PC-9 (cell line): ENCODE measurements at regions not wholly inside any gene's neighbourhood (a gene's known extent, or its start where the extent isn't known, plus 50 kb on each side); places are given as distances from the start of the nearest gene placed in this dataset.

Experiments used
- BruUV-seq: library from RNA; stranded (reverse); fragments of 400-500 nt; replicated peaks from 2 replicates; lab custom pipeline; 2021; lab: Mats Ljungman, UMichigan
- CTCF ChIA-PET: fragments of 300-600 bp; sonication (Branson Sonifier 250); formaldehyde crosslinking; loops from one replicate; lab custom pipeline; 2022; ENCODE audit warnings: antibody characterized with exemption; lab: Charles Lee
- POLR2A ChIA-PET: fragments of 300-600 bp; sonication (Branson Sonifier 250); formaldehyde crosslinking; loops from one replicate; lab custom pipeline; 2022; ENCODE audit warnings: antibody characterized with exemption; ENCODE audit not compliant: unreplicated experiment; lab: Charles Lee
- DNase-seq, 2 experiments: peaks; one replicate each; pipeline versions ENCODE4 v3.0.0 to v3.0.0-alpha.2; 2015 to 2022; ENCODE audit warnings: mixed read lengths in 1 of 2
- H2AFZ ChIP-seq: fragments of 200-600 bp; sonication (generic); 2 replicates; pipeline ENCODE4 v1.8.1; 2017; ENCODE audit warnings: antibody characterized with exemption
- H3F3A ChIP-seq: fragments of 200-600 bp; sonication (generic); 2 replicates; pipeline ENCODE4 v1.8.1; 2017; ENCODE audit warnings: antibody characterized with exemption, mild to moderate bottlenecking, low read depth; ENCODE audit not compliant: insufficient read depth
- H3K27ac ChIP-seq: fragments of 200-600 bp; sonication (generic); 2 replicates; pipeline ENCODE4 v1.6.1; 2016; ENCODE audit warnings: mixed run types
- H3K27me3 ChIP-seq: fragments of 200-600 bp; sonication (generic); 2 replicates; pipeline ENCODE4 v1.6.1; 2016; ENCODE audit warnings: low read depth, mixed run types; ENCODE audit not compliant: insufficient read depth
- H3K36me3 ChIP-seq: fragments of 200-600 bp; sonication (generic); 2 replicates; pipeline ENCODE4 v1.6.1; 2016; ENCODE audit warnings: low read depth, mixed run types
- H3K4me1 ChIP-seq: fragments of 200-600 bp; sonication (generic); replicated peaks from 2 replicates; pipeline ENCODE4 v1.6.1; 2016; ENCODE audit warnings: mixed run types; ENCODE audit not compliant: insufficient read depth
- H3K4me2 ChIP-seq: fragments of 200-600 bp; sonication (generic); 2 replicates; pipeline ENCODE4 v1.6.1; 2017; ENCODE audit warnings: mixed run types
- H3K4me3 ChIP-seq: fragments of 200-600 bp; sonication (generic); 2 replicates; pipeline ENCODE4 v1.6.1; 2016; ENCODE audit warnings: mixed run types
- H3K79me2 ChIP-seq: fragments of 200-600 bp; sonication (generic); 2 replicates; pipeline ENCODE4 v1.6.1; 2017; ENCODE audit warnings: low read depth, mixed run types
- H3K9me2 ChIP-seq: fragments of 200-600 bp; sonication (generic); 2 replicates; pipeline ENCODE4 v1.8.1; 2017; ENCODE audit warnings: mild to moderate bottlenecking; ENCODE audit not compliant: insufficient read depth
- H3K9me3 ChIP-seq: fragments of 200-600 bp; sonication (generic); 2 replicates; pipeline ENCODE4 v1.8.1; 2016; ENCODE audit warnings: low read depth; ENCODE audit not compliant: insufficient read depth
- H4K20me1 ChIP-seq: fragments of 200-600 bp; sonication (generic); 2 replicates; pipeline ENCODE4 v1.8.1; 2017; ENCODE audit not compliant: insufficient read depth
- EZH2 ChIP-seq: fragments of 200-600 bp; sonication (generic); IDR thresholded peaks from 2 replicates; pipeline ENCODE4 v1.8.0; 2017; ENCODE audit warnings: antibody characterized with exemption, low read depth
- intact Hi-C: fragments of 100-400 bp; cut with micrococcal nuclease; formaldehyde crosslinking; loops from one replicate; pipeline ENCODE4 v1.10.0; 2022; ENCODE audit not compliant: unreplicated experiment
- TF ChIP-seq, protein P1 (sequence below): fragments of 200-600 bp; sonication (generic); conservative IDR thresholded peaks from 2 replicates; pipeline ENCODE4 v1.6.1; 2017; ENCODE audit warnings: mixed run types, antibody characterized with exemption, mild to moderate bottlenecking, moderate library complexity

DNA sequence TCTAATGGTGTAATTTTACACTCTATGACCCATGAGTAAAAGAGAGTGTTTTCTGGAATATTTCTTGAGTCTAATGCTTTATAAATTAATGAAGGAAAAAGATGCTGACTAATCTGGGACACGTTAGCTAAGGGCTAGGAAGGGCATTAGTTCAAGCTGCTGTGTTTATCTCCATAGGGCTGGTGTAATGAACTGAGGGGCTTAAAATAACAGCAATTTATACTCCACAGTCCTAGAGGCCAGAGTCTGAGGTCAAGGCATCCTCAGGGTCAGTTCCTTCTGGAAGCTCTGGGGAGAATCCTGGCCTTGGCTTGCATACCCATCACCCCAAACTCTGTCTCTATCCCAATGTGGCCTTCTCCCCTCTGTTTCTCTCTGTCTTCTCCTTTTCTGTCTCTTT lies 105.2 kb upstream of the PFKP start:
- H3K36me3 ChIP-seq: no peaks in the 10 kb centered on the region
- H3K4me2 ChIP-seq: no peak overlapping the region
- TF ChIP-seq, protein P1, sequence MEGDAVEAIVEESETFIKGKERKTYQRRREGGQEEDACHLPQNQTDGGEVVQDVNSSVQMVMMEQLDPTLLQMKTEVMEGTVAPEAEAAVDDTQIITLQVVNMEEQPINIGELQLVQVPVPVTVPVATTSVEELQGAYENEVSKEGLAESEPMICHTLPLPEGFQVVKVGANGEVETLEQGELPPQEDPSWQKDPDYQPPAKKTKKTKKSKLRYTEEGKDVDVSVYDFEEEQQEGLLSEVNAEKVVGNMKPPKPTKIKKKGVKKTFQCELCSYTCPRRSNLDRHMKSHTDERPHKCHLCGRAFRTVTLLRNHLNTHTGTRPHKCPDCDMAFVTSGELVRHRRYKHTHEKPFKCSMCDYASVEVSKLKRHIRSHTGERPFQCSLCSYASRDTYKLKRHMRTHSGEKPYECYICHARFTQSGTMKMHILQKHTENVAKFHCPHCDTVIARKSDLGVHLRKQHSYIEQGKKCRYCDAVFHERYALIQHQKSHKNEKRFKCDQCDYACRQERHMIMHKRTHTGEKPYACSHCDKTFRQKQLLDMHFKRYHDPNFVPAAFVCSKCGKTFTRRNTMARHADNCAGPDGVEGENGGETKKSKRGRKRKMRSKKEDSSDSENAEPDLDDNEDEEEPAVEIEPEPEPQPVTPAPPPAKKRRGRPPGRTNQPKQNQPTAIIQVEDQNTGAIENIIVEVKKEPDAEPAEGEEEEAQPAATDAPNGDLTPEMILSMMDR: no peak
- no peak for TF ChIP-seq EZH2
- H3K9me2 ChIP-seq: no peaks in the 10 kb centered on the region
- POLR2A ChIA-PET: no interaction called here
- no peak overlapping the region for H2AFZ ChIP-seq
- BruUV-seq: no TSS peak
- H3K4me3 ChIP-seq: no peak overlapping the region
- CTCF ChIA-PET: no interaction called here
- no peaks in the 10 kb centered on the region for H4K20me1 ChIP-seq
- no peaks in the 10 kb centered on the region for H3K79me2 ChIP-seq
- H3F3A ChIP-seq: no peaks in the 10 kb centered on the region
- H3K27me3 ChIP-seq: peaks cover 17% of the 10 kb centered on the region
- H3K4me1 ChIP-seq: no peaks in the 10 kb centered on the region
- no peak for DNase-seq
- intact Hi-C loops: no loop called here
- H3K9me3 ChIP-seq: no peaks in the 10 kb centered on the region
- H3K27ac ChIP-seq: no peak overlapping the region

DNA sequence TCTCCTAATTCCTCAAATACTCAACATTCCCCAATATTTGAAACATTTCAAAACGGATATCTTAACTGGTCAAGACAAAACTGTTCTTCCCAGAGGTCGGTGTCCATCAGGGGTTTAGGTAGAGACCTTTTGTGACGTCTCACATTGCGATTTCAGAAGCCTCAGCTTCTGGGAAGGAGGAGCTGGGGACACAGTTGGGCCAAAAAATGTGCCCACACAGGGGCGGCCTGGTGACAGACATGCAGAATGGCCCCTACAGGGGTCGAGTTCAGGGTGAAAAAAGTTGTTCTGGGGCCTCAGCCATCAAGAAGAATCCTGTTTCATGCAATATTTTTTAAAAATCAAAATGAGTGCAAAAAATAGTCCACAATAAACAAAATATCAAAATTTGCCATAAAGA lies 108.7 kb upstream of the PFKP start:
- Histone ChIP-seq H4K20me1 (no peaks in the 10 kb centered on the region), H3K9me2 (no peaks in the 10 kb centered on the region), H3K4me1 (no peaks in the 10 kb centered on the region), H3K36me3 (no peaks in the 10 kb centered on the region), H3K27me3 (peaks cover 17% of the 10 kb centered on the region), H3F3A (no peaks in the 10 kb centered on the region), H3K27ac (no peak overlapping the region), H3K4me3 (no peak overlapping the region), H3K4me2 (no peak overlapping the region), H3K9me3 (no peaks in the 10 kb centered on the region), H2AFZ (no peak overlapping the region), H3K79me2 (no peaks in the 10 kb centered on the region)
- ChIA-PET CTCF (no interaction called here), POLR2A (no interaction called here)
- no peak for DNase-seq
- no TSS peak for BruUV-seq
- intact Hi-C loops: no loop called here
- TF ChIP-seq, protein P1: no peak
- no peak for TF ChIP-seq EZH2

DNA sequence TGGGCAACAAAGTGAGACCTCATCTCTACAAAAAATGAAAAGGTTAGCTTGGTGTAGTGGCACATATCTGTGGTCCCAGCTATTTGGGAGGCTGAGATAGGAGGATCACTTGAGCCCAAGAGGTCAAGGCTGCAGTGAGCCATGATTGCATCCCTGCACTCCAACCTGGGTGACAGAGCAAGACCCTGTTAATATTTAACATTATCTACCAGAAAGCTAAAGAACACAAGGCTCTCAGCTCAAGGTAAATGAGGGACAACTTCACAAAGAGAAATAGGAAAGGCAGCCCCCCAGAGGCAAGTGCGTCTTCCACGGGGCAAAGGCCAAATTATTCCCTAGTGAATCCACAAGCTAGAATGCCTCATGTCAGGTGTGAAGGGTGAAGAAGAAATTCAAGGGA lies 109.6 kb upstream of the PFKP start:
- CTCF ChIA-PET: no interaction called here
- Histone ChIP-seq H3K9me3 (no peaks in the 10 kb centered on the region), H3K9me2 (no peaks in the 10 kb centered on the region), H3K27ac (no peak overlapping the region), H3K4me2 (no peak overlapping the region), H3F3A (no peaks in the 10 kb centered on the region), H2AFZ (no peak overlapping the region), H3K36me3 (no peaks in the 10 kb centered on the region), H3K79me2 (no peaks in the 10 kb centered on the region), H4K20me1 (no peaks in the 10 kb centered on the region), H3K4me3 (no peak overlapping the region), H3K27me3 (peaks cover 17% of the 10 kb centered on the region), H3K4me1 (no peaks in the 10 kb centered on the region)
- no TSS peak for BruUV-seq
- POLR2A ChIA-PET: no interaction called here
- TF ChIP-seq, protein P1: no peak
- no peak for TF ChIP-seq EZH2
- intact Hi-C loops: no loop called here
- no peak for DNase-seq
